A204.1 (cell line): ENCODE measurements at regions not wholly inside any gene's neighbourhood (a gene's known extent, or its start where the extent isn't known, plus 50 kb on each side); places are given as distances from the start of the nearest gene placed in this dataset.

Experiments used
- FAIRE-seq: peaks from 2 replicates; lab custom pipeline; 2012; peaks lifted over from hg19 to GRCh38; lab: Jason Lieb, UNC

- no peak for FAIRE-seq
Measured at GRCh38 chr7:32142649-32143048, 72.4 kb upstream of the PDE1C start.

DNA sequence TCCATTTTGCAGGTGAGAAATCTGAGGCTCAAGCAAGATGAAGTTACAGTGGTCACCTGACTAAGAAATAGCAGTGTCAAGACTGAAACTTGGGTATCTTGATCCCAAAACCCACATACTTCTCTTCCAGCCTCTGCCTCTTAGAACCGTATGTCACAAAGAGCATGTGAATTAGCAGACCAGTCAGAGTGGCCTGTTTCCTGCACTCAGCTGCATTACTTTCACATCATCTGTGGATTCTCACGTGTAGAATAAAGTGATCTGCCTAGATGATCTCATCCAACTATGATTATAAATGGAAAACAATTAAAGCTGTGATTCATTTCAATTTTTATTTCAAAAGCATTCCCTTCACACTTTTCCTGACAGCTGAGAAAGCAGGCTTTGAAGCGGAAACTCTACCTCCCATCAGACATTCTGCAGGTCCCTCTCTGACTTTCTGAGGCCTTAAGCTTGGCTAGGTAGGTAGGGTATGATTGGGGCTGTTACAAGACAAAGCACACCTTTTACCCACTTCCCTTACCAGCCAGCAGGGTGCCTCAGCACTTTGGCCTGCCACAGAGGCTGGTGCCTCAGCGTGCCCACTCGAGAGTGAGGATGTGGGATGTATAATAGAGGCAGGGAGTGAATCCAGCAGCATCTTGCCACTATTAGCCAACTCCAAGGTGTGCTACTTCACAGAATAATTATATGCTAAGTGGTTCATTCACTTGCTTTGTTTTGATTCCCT, 70.2 kb upstream of the PDE1C start:
- FAIRE-seq = no peak

GRCh38 chr7:32137059-32137458, 66.9 kb upstream of the PDE1C start:
- FAIRE-seq = no peak

- FAIRE-seq = no peak
Measured at GRCh38 chr7:32131091-32131490, 60.9 kb upstream of the PDE1C start.

DNA sequence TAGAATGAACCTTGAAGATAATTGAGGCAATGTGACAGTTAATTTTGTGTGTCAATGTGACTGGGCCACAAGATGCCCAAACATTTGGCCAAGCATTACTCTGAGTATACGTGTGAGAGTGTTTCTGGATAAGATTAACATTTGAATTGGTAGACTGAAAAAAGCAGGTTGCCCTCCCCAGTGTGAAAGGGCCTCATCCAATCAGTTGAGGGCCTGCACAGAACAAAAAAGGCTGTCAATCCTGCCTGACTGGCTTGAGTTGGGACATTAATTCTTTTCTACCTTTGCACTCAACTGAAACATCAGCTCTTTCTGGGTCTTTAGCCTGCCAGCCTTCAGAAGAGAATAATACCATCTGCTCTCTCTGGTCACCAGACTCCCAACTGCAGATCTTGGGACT, 56.6 kb upstream of the PDE1C start:
- no peak for FAIRE-seq
